ENCODE measurements at regions not wholly inside any gene's neighbourhood (a gene's known extent, or its start where the extent isn't known, plus 50 kb on each side); places are given as distances from the start of the nearest gene placed in this dataset.

- TF ChIP-seq EZH2 (IDR thresholded peaks at IDR 0.05; ENCODE audit: borderline replicate concordance, control insufficient read depth, low read depth, low read length) (no peak), HDAC2 (IDR thresholded peaks at IDR 0.05) (no peak), CHD2 (IDR thresholded peaks at IDR 0.05; ENCODE audit: borderline replicate concordance, low read depth, low read length) (no peak), POLR2AphosphoS5 (IDR thresholded peaks at IDR 0.05; ENCODE audit: low read length) (no peak), BHLHE40 (IDR thresholded peaks at IDR 0.05; ENCODE audit: borderline replicate concordance in 1 of 2, low read depth in 2 of 2, low read length in 1 of 2) (no peak), HDGF (IDR thresholded peaks at IDR 0.05) (no peak), NFYB (IDR thresholded peaks at IDR 0.05; ENCODE audit: insufficient read depth, low read depth, low read length) (no peak), CTCF (IDR thresholded peaks at IDR 0.05 in 2 of 3, conservative IDR thresholded peaks at IDR 0.05 in 1 of 3; ENCODE audit: control insufficient read depth in 2 of 3, extremely low read depth in 1 of 3, insufficient read depth in 1 of 3, low read depth in 3 of 3, low read length in 3 of 3) (no peak), REST (IDR thresholded peaks at IDR 0.05; ENCODE audit: low read depth, low read length) (no peak), HSF1 (IDR thresholded peaks at IDR 0.05; ENCODE audit: low read depth, low read length) (no peak), MXI1 (IDR thresholded peaks at IDR 0.05; ENCODE audit: low read depth, low read length) (no peak), POLR2A (IDR thresholded peaks at IDR 0.05; ENCODE audit: low read depth, low read length) (no peak), TAF1 (IDR thresholded peaks at IDR 0.05; ENCODE audit: borderline replicate concordance, low read depth, low read length) (no peak)
These were observed 560.6 kb downstream of the GATA3 start for GRCh38 chr10:8615118-8615517.
